Kidney epithelial cell (primary cell): ENCODE measurements at regions not wholly inside any gene's neighbourhood (a gene's known extent, or its start where the extent isn't known, plus 50 kb on each side); places are given as distances from the start of the nearest gene placed in this dataset.

Source experiments
- DNase-seq: peaks from one replicate; pipeline ENCODE4 v3.0.0-alpha.2; 2010; ENCODE audit warnings: low read depth
- H3K27me3 ChIP-seq: 2 replicates; pipeline ENCODE4 v1.6.0; 2011; ENCODE audit warnings: low read length; ENCODE audit not compliant: control insufficient read depth, insufficient read depth
- H3K36me3 ChIP-seq: 2 replicates; pipeline ENCODE4 v1.5.1; 2011; ENCODE audit warnings: low read length; ENCODE audit not compliant: control insufficient read depth, insufficient read depth
- H3K4me3 ChIP-seq: 2 replicates; pipeline ENCODE4 v1.5.1; 2011; ENCODE audit warnings: low read depth, mild to moderate bottlenecking, control low read depth, low read length
- TF ChIP-seq, protein P1 (sequence below): IDR thresholded peaks from 2 replicates; pipeline ENCODE4 v1.5.1; 2011; ENCODE audit warnings: mild to moderate bottlenecking, moderate library complexity, low read length, control low read depth, inconsistent platforms; ENCODE audit not compliant: insufficient read depth, poor library complexity, severe bottlenecking

GRCh38 chr2:212904646-212905045, 246.8 kb downstream of the IKZF2 start:
- H3K36me3 ChIP-seq = no peaks in the 10 kb centered on the region
- no peak for DNase-seq
- no peak overlapping the region for H3K4me3 ChIP-seq
- H3K27me3 ChIP-seq = no peaks in the 10 kb centered on the region
- TF ChIP-seq, protein P1, sequence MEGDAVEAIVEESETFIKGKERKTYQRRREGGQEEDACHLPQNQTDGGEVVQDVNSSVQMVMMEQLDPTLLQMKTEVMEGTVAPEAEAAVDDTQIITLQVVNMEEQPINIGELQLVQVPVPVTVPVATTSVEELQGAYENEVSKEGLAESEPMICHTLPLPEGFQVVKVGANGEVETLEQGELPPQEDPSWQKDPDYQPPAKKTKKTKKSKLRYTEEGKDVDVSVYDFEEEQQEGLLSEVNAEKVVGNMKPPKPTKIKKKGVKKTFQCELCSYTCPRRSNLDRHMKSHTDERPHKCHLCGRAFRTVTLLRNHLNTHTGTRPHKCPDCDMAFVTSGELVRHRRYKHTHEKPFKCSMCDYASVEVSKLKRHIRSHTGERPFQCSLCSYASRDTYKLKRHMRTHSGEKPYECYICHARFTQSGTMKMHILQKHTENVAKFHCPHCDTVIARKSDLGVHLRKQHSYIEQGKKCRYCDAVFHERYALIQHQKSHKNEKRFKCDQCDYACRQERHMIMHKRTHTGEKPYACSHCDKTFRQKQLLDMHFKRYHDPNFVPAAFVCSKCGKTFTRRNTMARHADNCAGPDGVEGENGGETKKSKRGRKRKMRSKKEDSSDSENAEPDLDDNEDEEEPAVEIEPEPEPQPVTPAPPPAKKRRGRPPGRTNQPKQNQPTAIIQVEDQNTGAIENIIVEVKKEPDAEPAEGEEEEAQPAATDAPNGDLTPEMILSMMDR = no peak

DNA sequence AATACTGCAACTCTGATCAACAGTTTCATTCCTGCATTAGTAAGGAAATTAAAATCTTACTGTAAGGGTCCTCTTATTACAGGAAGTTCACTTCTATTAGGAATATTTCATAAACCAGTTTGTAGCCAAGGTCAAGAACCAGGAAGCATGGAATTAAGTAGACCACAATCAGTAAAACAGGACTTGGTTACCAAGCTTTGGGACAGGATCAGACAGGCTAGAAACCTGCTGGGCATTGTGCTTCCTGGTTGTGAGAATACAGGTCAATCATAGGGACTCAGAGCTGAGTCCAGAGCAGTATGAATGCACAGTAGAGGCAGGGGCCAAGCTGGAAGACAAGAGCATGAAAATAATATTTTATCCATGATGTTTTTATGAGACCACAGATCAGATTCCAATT, 248.0 kb downstream of the IKZF2 start:
- H3K4me3 ChIP-seq = no peak overlapping the region
- no peaks in the 10 kb centered on the region for H3K27me3 ChIP-seq
- TF ChIP-seq, protein P1 = no peak
- no peaks in the 10 kb centered on the region for H3K36me3 ChIP-seq
- DNase-seq = no peak

DNA sequence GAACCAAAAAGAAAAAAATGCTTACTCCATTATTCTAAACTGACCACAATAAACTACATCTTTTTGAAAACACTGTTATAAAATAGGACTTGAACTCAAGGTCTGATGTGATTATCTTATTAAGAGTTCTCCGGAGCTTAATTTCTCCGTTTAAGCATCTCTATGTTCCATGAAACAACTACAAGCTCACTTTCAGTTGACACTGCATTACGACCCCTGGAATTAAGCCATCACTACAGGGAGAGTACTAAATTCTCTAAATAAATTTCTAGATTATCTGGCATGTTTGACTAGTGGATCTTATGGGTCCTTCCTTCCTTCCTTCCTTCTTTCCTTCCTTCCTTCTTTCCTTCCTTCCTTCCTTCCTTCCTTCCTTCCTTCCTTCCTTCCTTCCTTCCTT, 249.0 kb downstream of the IKZF2 start:
- TF ChIP-seq, protein P1 = no peak
- H3K27me3 ChIP-seq = no peaks in the 10 kb centered on the region
- no peak for DNase-seq
- no peaks in the 10 kb centered on the region for H3K36me3 ChIP-seq
- no peak overlapping the region for H3K4me3 ChIP-seq

DNA sequence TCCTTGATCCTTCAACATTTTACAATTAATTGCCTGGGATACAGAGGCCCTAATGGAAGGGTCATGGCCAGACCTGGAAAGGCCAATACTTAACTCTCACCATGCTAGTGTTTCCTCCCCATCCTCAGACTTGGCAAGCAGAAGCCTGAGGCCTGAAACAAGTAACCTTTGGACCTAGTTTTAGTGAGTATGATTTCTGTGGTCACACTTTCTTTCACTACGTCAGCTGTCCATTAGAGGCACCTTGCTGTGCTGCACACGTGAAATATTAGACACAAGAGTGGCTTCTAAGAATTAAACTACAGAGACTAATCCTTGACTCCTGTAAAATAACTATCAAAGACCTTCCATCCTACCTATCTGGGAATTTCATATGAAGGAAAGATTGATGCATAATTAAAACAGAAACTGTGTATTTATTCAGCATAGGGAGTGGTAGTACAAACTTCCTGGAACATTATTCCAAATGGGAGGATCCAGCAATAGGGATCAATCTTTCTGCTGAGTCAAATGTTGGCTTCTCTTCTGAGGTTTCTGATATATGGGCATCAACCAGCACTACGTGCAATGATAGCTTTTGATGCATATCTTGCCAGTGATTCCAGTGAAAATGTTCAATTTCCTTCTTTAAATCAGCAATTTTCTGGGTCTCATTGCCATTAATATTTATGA, 249.7 kb downstream of the IKZF2 start:
- Histone ChIP-seq H3K36me3 (no peaks in the 10 kb centered on the region), H3K4me3 (no peak overlapping the region), H3K27me3 (no peaks in the 10 kb centered on the region)
- no peak for DNase-seq
- TF ChIP-seq, protein P1 = no peak

- Histone ChIP-seq H3K4me3 (no peak overlapping the region), H3K27me3 (no peaks in the 10 kb centered on the region), H3K36me3 (no peaks in the 10 kb centered on the region)
- TF ChIP-seq, protein P1 = no peak
- DNase-seq = no peak
These were observed 250.7 kb downstream of the IKZF2 start for GRCh38 chr2:212900715-212901114.

DNA sequence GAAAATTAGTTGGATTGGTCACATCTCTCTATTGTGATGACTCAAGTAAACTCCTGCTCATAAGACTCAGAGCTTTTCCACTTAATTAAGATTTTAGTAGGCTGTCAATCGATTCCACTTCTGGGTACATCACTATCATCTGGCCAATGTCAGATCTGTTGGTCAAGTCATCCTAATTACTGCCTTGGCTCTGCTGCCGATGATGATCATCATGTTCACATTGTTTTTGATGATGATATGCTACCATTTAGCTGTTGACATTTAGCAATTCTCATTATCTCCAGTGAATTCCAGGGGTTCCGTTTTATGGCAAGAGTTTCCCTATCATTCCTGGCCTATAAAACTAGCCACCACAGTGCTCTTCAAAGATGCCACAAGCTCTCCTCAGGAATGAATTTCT, 253.4 kb downstream of the IKZF2 start:
- TF ChIP-seq, protein P1 = no peak
- no peak for DNase-seq
- Histone ChIP-seq H3K4me3 (no peak overlapping the region), H3K36me3 (no peaks in the 10 kb centered on the region), H3K27me3 (no peaks in the 10 kb centered on the region)
